GM12878 (cell line): ENCODE measurements at regions not wholly inside any gene's neighbourhood (a gene's known extent, or its start where the extent isn't known, plus 50 kb on each side); places are given as distances from the start of the nearest gene placed in this dataset.
A peak's percentile ranks its signal among the peaks of the same experiment; 100 is the strongest.

Experiments
- ATAC-seq: fragments of 200-7000 bp; cut with Tn5 transposase; 3 replicates; pipeline ENCODE4 v1.9.1; 2020; ENCODE audit warnings: mild to moderate bottlenecking, moderate library complexity
- BruUV-seq: library from RNA; stranded (reverse); fragments of 400-500 nt; replicated peaks from 2 replicates; lab custom pipeline; 2021; lab: Mats Ljungman, UMichigan
- CTCF ChIA-PET: fragments of 300-600 bp; sonication (Branson Sonifier 250); formaldehyde crosslinking; extraction: SDS; loops from one replicate; lab custom pipeline; 2021; ENCODE audit warnings: inconsistent platforms; lab: Yijun Ruan, JAX
- POLR2A ChIA-PET: fragments of 350-600 bp; formaldehyde crosslinking; extraction: SDS; loops from one replicate; lab custom pipeline; 2021; ENCODE audit warnings: inconsistent platforms; lab: Charles Lee
- RAD21 ChIA-PET: fragments of 300-600 bp; sonication (Branson Sonifier 250); formaldehyde crosslinking; loops from one replicate; lab custom pipeline; 2023; ENCODE audit warnings: antibody characterized with exemption; ENCODE audit not compliant: unreplicated experiment; lab: Charles Lee
- SMC1A ChIA-PET: fragments of 300-600 bp; sonication (Branson Sonifier 250); formaldehyde crosslinking; loops from one replicate; lab custom pipeline; 2023; ENCODE audit not compliant: unreplicated experiment, uncharacterized antibody; lab: Charles Lee
- DNase-seq: peaks from one replicate; pipeline ENCODE4 v3.0.0-alpha.2; 2011; ENCODE audit warnings: low read depth, low spot score
- FAIRE-seq: peaks from 3 replicates; lab custom pipeline; 2011; peaks lifted over from hg19 to GRCh38; lab: Jason Lieb, UNC
- H2AFZ ChIP-seq: 2 replicates; pipeline ENCODE4 v1.6.0; 2011; ENCODE audit warnings: low read depth, low read length, control low read depth; ENCODE audit not compliant: control insufficient read depth
- H3K27ac ChIP-seq: 2 replicates; pipeline ENCODE4 v1.5.1; 2011; ENCODE audit warnings: control low read depth; ENCODE audit not compliant: control insufficient read depth, insufficient read depth
- H3K27me3 ChIP-seq, 2 experiments: replicated peaks in 1 of 2; 2 replicates each; pipeline versions ENCODE4 v1.6.0 to v1.6.1; 2011; ENCODE audit warnings: low read length in 1 of 2; ENCODE audit not compliant: control insufficient read depth in 2 of 2, insufficient read depth in 2 of 2
- H3K36me3 ChIP-seq, 2 experiments: 2 replicates each; pipeline ENCODE4 v1.5.1; 2011; ENCODE audit warnings: low read length in 1 of 2; ENCODE audit not compliant: control insufficient read depth in 2 of 2, insufficient read depth in 2 of 2
- H3K4me1 ChIP-seq: 2 replicates; pipeline ENCODE4 v1.6.1; 2011; ENCODE audit warnings: mild to moderate bottlenecking, low read length, moderate library complexity, mixed read lengths; ENCODE audit not compliant: control insufficient read depth, insufficient read depth
- H3K4me2 ChIP-seq: 2 replicates; pipeline ENCODE4 v1.6.0; 2011; ENCODE audit warnings: control low read depth; ENCODE audit not compliant: control insufficient read depth, insufficient read depth
- H3K4me3 ChIP-seq: fragments of 200-600 bp; sonication (generic); 2 replicates; pipeline ENCODE4 v1.5.1; 2016
- H3K79me2 ChIP-seq: 2 replicates; pipeline ENCODE4 v1.6.0; 2011; ENCODE audit warnings: low read length; ENCODE audit not compliant: control insufficient read depth, insufficient read depth
- H3K9ac ChIP-seq: 2 replicates; pipeline ENCODE4 v1.8.0; 2011; ENCODE audit warnings: low read length, control low read depth, mixed read lengths; ENCODE audit not compliant: control insufficient read depth, insufficient read depth
- H3K9me3 ChIP-seq: replicated peaks from 3 replicates; pipeline ENCODE4 v1.5.1; 2011; ENCODE audit warnings: mild to moderate bottlenecking, low read length; ENCODE audit not compliant: control insufficient read depth, insufficient read depth
- H4K20me1 ChIP-seq: 2 replicates; pipeline ENCODE4 v1.6.0; 2011; ENCODE audit not compliant: control insufficient read depth, insufficient read depth
- ETV6 ChIP-seq, 2 experiments: fragments of 450-650 bp in 1 of 2; IDR thresholded peaks in 1 of 2; conservative IDR thresholded peaks in 1 of 2; 2 replicates each; pipeline ENCODE4 v1.6.1; 2014; ENCODE audit warnings: antibody characterized with exemption in 1 of 2, borderline replicate concordance in 1 of 2, low read depth in 1 of 2, mild to moderate bottlenecking in 1 of 2, moderate library complexity in 1 of 2
- IRF5 ChIP-seq: fragments of 450-650 bp; IDR thresholded peaks from 2 replicates; pipeline ENCODE4 v1.6.1; 2017; ENCODE audit warnings: borderline replicate concordance
- LARP7 ChIP-seq: fragments of 450-650 bp; IDR thresholded peaks from 2 replicates; pipeline ENCODE4 v1.6.1; 2017; ENCODE audit warnings: mild to moderate bottlenecking
- MLLT1 ChIP-seq: fragments of 450-650 bp; IDR thresholded peaks from 2 replicates; pipeline ENCODE4 v1.6.1; 2016; ENCODE audit warnings: mild to moderate bottlenecking
- NR2C2 ChIP-seq: IDR thresholded peaks from 2 replicates; pipeline ENCODE4 v1.6.1; 2011; ENCODE audit warnings: borderline replicate concordance, low read depth; ENCODE audit not compliant: control insufficient read depth, insufficient read length
- POLR2AphosphoS5 ChIP-seq: IDR thresholded peaks from 2 replicates; pipeline ENCODE4 v1.6.1; 2011; ENCODE audit warnings: mild to moderate bottlenecking, low read length, inconsistent platforms
- RAD51 ChIP-seq: fragments of 450-650 bp; IDR thresholded peaks from 2 replicates; pipeline ENCODE4 v1.6.1; 2016; ENCODE audit warnings: moderate library complexity, mild to moderate bottlenecking, inconsistent platforms
- RB1 ChIP-seq: fragments of 450-650 bp; formaldehyde crosslinking; IDR thresholded peaks from 2 replicates; pipeline ENCODE4 v1.6.1; 2017; ENCODE audit warnings: mild to moderate bottlenecking, borderline replicate concordance
- SMAD1 ChIP-seq: fragments of 450-650 bp; IDR thresholded peaks from 2 replicates; pipeline ENCODE4 v1.6.1; 2018; ENCODE audit warnings: mild to moderate bottlenecking, low read depth; ENCODE audit not compliant: partially characterized antibody
- SMARCA5 ChIP-seq: fragments of 450-650 bp; IDR thresholded peaks from 2 replicates; pipeline ENCODE4 v1.6.1; 2017; ENCODE audit warnings: mild to moderate bottlenecking
- SRF ChIP-seq, 2 experiments: IDR thresholded peaks; 2 replicates each; pipeline ENCODE4 v1.6.1; 2011; ENCODE audit warnings: low read depth in 2 of 2, low read length in 2 of 2, mild to moderate bottlenecking in 1 of 2, moderate library complexity in 1 of 2
- STAT1 ChIP-seq: fragments of 450-650 bp; conservative IDR thresholded peaks from 2 replicates; pipeline ENCODE4 v1.6.1; 2014; ENCODE audit warnings: antibody characterized with exemption, mild to moderate bottlenecking
- ZBTB33 ChIP-seq: fragments of 450-650 bp; IDR thresholded peaks from 2 replicates; pipeline ENCODE4 v1.6.1; 2017; ENCODE audit warnings: mild to moderate bottlenecking
- WGBS: methylation state at CpG from one replicate; pipeline ENCODE4 v1.1.6; 2016; ENCODE audit warnings: low lambda C conversion rate; ENCODE audit not compliant: insufficient replicate concordance, insufficient coverage; ENCODE audit errors: missing lambda C conversion rate; 5-methylcytosine and 5-hydroxymethylcytosine counted together
- in situ Hi-C: fragments of 300-500 bp; cut with MboI; formaldehyde crosslinking; loops from 9 replicates; pipeline ENCODE4 v1.14.3; 2018; ENCODE audit warnings: mixed read lengths
- intact Hi-C: fragments of 100-400 bp; cut with micrococcal nuclease; formaldehyde crosslinking; loops from one replicate; pipeline ENCODE4 v1.14.2; 2022; ENCODE audit not compliant: unreplicated experiment
- TF ChIP-seq, protein P1 (sequence below): fragments of 450-650 bp; formaldehyde crosslinking; IDR thresholded peaks from 2 replicates; pipeline ENCODE4 v1.5.0; 2022; ENCODE audit warnings: mild to moderate bottlenecking, missing genetic modification characterization

GRCh38 chr6:22068561-22069305 is 228.1 kb downstream of the PRL start:
- POLR2A ChIA-PET = interaction anchor here (1.1 to 1.4 kb wide), 2 partner anchors 11 to 25 kb away, joined by 3 read pairs; no protein-coding TSS in a partner anchor
- TF ChIP-seq RAD51 = no peak
- TF ChIP-seq STAT1 = no peak
- no peak for TF ChIP-seq NR2C2
- TF ChIP-seq SRF (IDR thresholded peaks at IDR 0.05; ENCODE audit: low read depth in 2 of 2, low read length in 2 of 2) = peak in 1 of 2 experiments; percentile 28; a peak in 1 of 4 replicates
- TF ChIP-seq, protein P1, sequence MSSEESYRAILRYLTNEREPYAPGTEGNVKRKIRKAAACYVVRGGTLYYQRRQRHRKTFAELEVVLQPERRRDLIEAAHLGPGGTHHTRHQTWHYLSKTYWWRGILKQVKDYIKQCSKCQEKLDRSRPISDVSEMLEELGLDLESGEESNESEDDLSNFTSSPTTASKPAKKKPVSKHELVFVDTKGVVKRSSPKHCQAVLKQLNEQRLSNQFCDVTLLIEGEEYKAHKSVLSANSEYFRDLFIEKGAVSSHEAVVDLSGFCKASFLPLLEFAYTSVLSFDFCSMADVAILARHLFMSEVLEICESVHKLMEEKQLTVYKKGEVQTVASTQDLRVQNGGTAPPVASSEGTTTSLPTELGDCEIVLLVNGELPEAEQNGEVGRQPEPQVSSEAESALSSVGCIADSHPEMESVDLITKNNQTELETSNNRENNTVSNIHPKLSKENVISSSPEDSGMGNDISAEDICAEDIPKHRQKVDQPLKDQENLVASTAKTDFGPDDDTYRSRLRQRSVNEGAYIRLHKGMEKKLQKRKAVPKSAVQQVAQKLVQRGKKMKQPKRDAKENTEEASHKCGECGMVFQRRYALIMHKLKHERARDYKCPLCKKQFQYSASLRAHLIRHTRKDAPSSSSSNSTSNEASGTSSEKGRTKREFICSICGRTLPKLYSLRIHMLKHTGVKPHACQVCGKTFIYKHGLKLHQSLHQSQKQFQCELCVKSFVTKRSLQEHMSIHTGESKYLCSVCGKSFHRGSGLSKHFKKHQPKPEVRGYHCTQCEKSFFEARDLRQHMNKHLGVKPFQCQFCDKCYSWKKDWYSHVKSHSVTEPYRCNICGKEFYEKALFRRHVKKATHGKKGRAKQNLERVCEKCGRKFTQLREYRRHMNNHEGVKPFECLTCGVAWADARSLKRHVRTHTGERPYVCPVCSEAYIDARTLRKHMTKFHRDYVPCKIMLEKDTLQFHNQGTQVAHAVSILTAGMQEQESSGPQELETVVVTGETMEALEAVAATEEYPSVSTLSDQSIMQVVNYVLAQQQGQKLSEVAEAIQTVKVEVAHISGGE (CRISPR knock-in tag) = no peak
- no peak for TF ChIP-seq IRF5
- no peak for TF ChIP-seq SMARCA5
- peak in 1 of 2 experiments; percentile 80; a peak in 2 of 4 replicates for TF ChIP-seq ETV6 (conservative IDR thresholded peaks at IDR 0.05 in 1 of 2, IDR thresholded peaks at IDR 0.05 in 1 of 2; ENCODE audit: borderline replicate concordance in 1 of 2, low read depth in 1 of 2)
- no peak for TF ChIP-seq ZBTB33
- no peak for TF ChIP-seq POLR2AphosphoS5
- TF ChIP-seq MLLT1 = no peak
- no peak for TF ChIP-seq SMAD1
- TF ChIP-seq RB1 = no peak
- no peak for TF ChIP-seq LARP7

More at GRCh38 chr6:22068561-22069305, 228.1 kb downstream of the PRL start:
- Histone ChIP-seq H3K4me1 (peaks cover 24% of the 10 kb centered on the region), H3K9me3 (no peaks in the 10 kb centered on the region), H3K4me3 (no peak overlapping the region), H3K4me2 (peak overlapping the region; percentile 50; the same call in 1 of the 2 replicates), H3K36me3 (no peaks in the 10 kb centered on the region), H3K9ac (peak overlapping the region; percentile 2; the same call in 1 of the 2 replicates), H2AFZ (peak overlapping the region; percentile 37), H4K20me1 (no peaks in the 10 kb centered on the region), H3K27me3 (no peaks in the 10 kb centered on the region), H3K27ac (peak overlapping the region; percentile 55), H3K79me2 (no peaks in the 10 kb centered on the region)
- in situ Hi-C loops (no loop called here), intact Hi-C loops (loop anchor here (2.0 to 10.0 kb wide), 3 partner anchors 44 to 474 kb away; partner anchors contain the start of gene SOX4)
- ChIA-PET CTCF (interaction anchor here (0.7 to 1.6 kb wide), 2 partner anchors 10 to 42 kb away, joined by 4 to 6 read pairs; no protein-coding TSS in a partner anchor), SMC1A (interaction anchor here (0.6 to 2.4 kb wide), 16 partner anchors 9 to 600 kb away, joined by 3 to 9 read pairs (median 4); no protein-coding TSS in a partner anchor), RAD21 (interaction anchor here (0.6 to 3.5 kb wide), 5 partner anchors 12 to 320 kb away, joined by 3 to 26 read pairs (median 4); no protein-coding TSS in a partner anchor)
- 0% methylated on average over 4 of the region's 4 CpGs for WGBS
- FAIRE-seq (no peak), DNase-seq (peak; percentile 64), ATAC-seq (peak; percentile 82)
- no TSS peak for BruUV-seq
